CD14-positive monocyte (primary cell): ENCODE measurements at regions not wholly inside any gene's neighbourhood (a gene's known extent, or its start where the extent isn't known, plus 50 kb on each side); places are given as distances from the start of the nearest gene placed in this dataset.

Experiments used
- DNase-seq, 3 donors: peaks; one replicate each; pipeline ENCODE4 v3.0.0-alpha.2; 2011 to 2022
- H2AFZ ChIP-seq: 2 replicates; pipeline ENCODE4 v1.6.0; 2012; ENCODE audit warnings: mild to moderate bottlenecking, low read depth, low read length, inconsistent platforms; ENCODE audit not compliant: insufficient read depth, poor library complexity, severe bottlenecking
- H3K27ac ChIP-seq, 2 donors: 1 replicate in 1 of 2; 2 replicates in 1 of 2; pipeline ENCODE4 v1.5.1; 2012 to 2013; ENCODE audit warnings: low read length in 2 of 2, control low read depth in 1 of 2, inconsistent platforms in 1 of 2, low read depth in 1 of 2, mild to moderate bottlenecking in 1 of 2
- H3K27me3 ChIP-seq, 2 donors: one replicate each; pipeline versions ENCODE4 v1.6.0 to v1.6.1; 2011 to 2013; ENCODE audit warnings: low read length in 2 of 2; ENCODE audit not compliant: control insufficient read depth in 2 of 2, insufficient read depth in 2 of 2
- H3K36me3 ChIP-seq, 2 donors: replicated peaks in 1 of 2; 1 replicate in 1 of 2; 2 replicates in 1 of 2; pipeline versions ENCODE4 v1.5.1 to v1.6.1; 2012 to 2013; ENCODE audit warnings: low read length in 2 of 2, control low read depth in 1 of 2, inconsistent platforms in 1 of 2, mild to moderate bottlenecking in 1 of 2; ENCODE audit not compliant: insufficient read depth in 2 of 2, control insufficient read depth in 1 of 2
- H3K4me1 ChIP-seq, 2 donors: 1 replicate in 1 of 2; 2 replicates in 1 of 2; pipeline versions ENCODE4 v1.5.1 to v1.6.1; 2012 to 2013; ENCODE audit warnings: low read length in 2 of 2, control low read depth in 1 of 2, inconsistent platforms in 1 of 2, mild to moderate bottlenecking in 1 of 2, moderate library complexity in 1 of 2; ENCODE audit not compliant: insufficient read depth in 2 of 2, control insufficient read depth in 1 of 2
- H3K4me2 ChIP-seq: replicated peaks from 2 replicates; pipeline ENCODE3; 2012; ENCODE audit warnings: low read length, moderate library complexity, mild to moderate bottlenecking; ENCODE audit not compliant: poor library complexity, severe bottlenecking; ENCODE audit errors: extremely low read depth
- H3K4me3 ChIP-seq, 3 experiments: fragments of 200-600 bp in 1 of 3; sonication (generic) in 1 of 3; replicated peaks in 1 of 3; 1 replicate in 2 of 3; 2 replicates in 1 of 3; pipeline ENCODE4 v1.5.1; 2011 to 2013; ENCODE audit warnings: low read length in 3 of 3, mild to moderate bottlenecking in 3 of 3, control low read depth in 2 of 3, low read depth in 2 of 3, inconsistent platforms in 1 of 3, moderate library complexity in 1 of 3
- H3K79me2 ChIP-seq: 2 replicates; pipeline ENCODE4 v1.6.0; 2012; ENCODE audit warnings: mild to moderate bottlenecking, control low read depth, inconsistent platforms, low read length, moderate library complexity; ENCODE audit not compliant: insufficient read depth
- H3K9ac ChIP-seq: 2 replicates; pipeline ENCODE4 v1.6.0; 2017; ENCODE audit warnings: low read length, mild to moderate bottlenecking; ENCODE audit not compliant: insufficient read depth, poor library complexity, severe bottlenecking
- H3K9me3 ChIP-seq, 2 donors: replicated peaks in 1 of 2; 1 replicate in 1 of 2; 2 replicates in 1 of 2; pipeline versions ENCODE4 v1.5.1 to v1.6.1; 2012 to 2013; ENCODE audit warnings: low read length in 2 of 2, control low read depth in 1 of 2; ENCODE audit not compliant: control insufficient read depth in 1 of 2, insufficient read depth in 1 of 2
- H4K20me1 ChIP-seq: 2 replicates; pipeline ENCODE4 v1.6.0; 2012; ENCODE audit warnings: mild to moderate bottlenecking, low read length, control low read depth, moderate library complexity; ENCODE audit not compliant: insufficient read depth
- H3K27ac Mint-ChIP-seq, 7 donors: one replicate each; pipeline ENCODE4 v1.8.0; 2020; ENCODE audit warnings: mild to moderate bottlenecking in 7 of 7, mixed read lengths in 7 of 7, moderate library complexity in 6 of 7, inconsistent platforms in 2 of 7
- H3K27me3 Mint-ChIP-seq, 3 donors: one replicate each; pipeline ENCODE4 v1.8.0; 2021 to 2022; ENCODE audit warnings: low read depth in 3 of 3, mild to moderate bottlenecking in 3 of 3, mixed read lengths in 3 of 3, moderate library complexity in 3 of 3, inconsistent platforms in 1 of 3
- H3K36me3 Mint-ChIP-seq, 2 donors: one replicate each; pipeline ENCODE4 v1.8.0; 2020; ENCODE audit warnings: mixed read lengths in 2 of 2, inconsistent platforms in 1 of 2, mild to moderate bottlenecking in 1 of 2
- H3K4me1 Mint-ChIP-seq: one replicate; pipeline ENCODE4 v1.8.0; 2020; ENCODE audit warnings: mild to moderate bottlenecking, mixed read lengths
- H3K4me3 Mint-ChIP-seq, 2 donors: one replicate each; pipeline ENCODE4 v1.8.0; 2020; ENCODE audit warnings: mild to moderate bottlenecking in 2 of 2, mixed read lengths in 2 of 2, moderate library complexity in 1 of 2
- H3K9me3 Mint-ChIP-seq, 7 donors: one replicate each; pipeline ENCODE4 v1.8.0; 2020 to 2022; ENCODE audit warnings: mixed read lengths in 7 of 7, mild to moderate bottlenecking in 6 of 7, moderate library complexity in 6 of 7, inconsistent platforms in 2 of 7
- WGBS: methylation state at CpG from one replicate; pipeline ENCODE4 v1.1.5; 2013; ENCODE audit warnings: missing lambda C conversion rate; ENCODE audit not compliant: insufficient coverage; 5-methylcytosine and 5-hydroxymethylcytosine counted together
- intact Hi-C, 2 donors: fragments of 100-400 bp; cut with micrococcal nuclease; formaldehyde crosslinking; loops; one replicate each; pipeline versions ENCODE4 v1.15.0 to v1.15.1; 2023
- TF ChIP-seq, protein P1 (sequence below): fragments of 200-600 bp; IDR thresholded peaks from one replicate; pipeline ENCODE4 v1.8.0; 2022; ENCODE audit warnings: antibody characterized with exemption, mild to moderate bottlenecking

- Histone ChIP-seq H3K9ac (no peak overlapping the region), H3K36me3 (no peaks in the 10 kb centered on the region), H2AFZ (no peak overlapping the region), H3K27ac (no peak overlapping the region), H3K27me3 (no peaks in the 10 kb centered on the region), H4K20me1 (no peaks in the 10 kb centered on the region), H3K9me3 (no peaks in the 10 kb centered on the region), H3K4me2 (no peak overlapping the region), H3K4me3 (no peak overlapping the region), H3K4me1 (no peaks in the 10 kb centered on the region), H3K79me2 (no peaks in the 10 kb centered on the region)
- TF ChIP-seq, protein P1, sequence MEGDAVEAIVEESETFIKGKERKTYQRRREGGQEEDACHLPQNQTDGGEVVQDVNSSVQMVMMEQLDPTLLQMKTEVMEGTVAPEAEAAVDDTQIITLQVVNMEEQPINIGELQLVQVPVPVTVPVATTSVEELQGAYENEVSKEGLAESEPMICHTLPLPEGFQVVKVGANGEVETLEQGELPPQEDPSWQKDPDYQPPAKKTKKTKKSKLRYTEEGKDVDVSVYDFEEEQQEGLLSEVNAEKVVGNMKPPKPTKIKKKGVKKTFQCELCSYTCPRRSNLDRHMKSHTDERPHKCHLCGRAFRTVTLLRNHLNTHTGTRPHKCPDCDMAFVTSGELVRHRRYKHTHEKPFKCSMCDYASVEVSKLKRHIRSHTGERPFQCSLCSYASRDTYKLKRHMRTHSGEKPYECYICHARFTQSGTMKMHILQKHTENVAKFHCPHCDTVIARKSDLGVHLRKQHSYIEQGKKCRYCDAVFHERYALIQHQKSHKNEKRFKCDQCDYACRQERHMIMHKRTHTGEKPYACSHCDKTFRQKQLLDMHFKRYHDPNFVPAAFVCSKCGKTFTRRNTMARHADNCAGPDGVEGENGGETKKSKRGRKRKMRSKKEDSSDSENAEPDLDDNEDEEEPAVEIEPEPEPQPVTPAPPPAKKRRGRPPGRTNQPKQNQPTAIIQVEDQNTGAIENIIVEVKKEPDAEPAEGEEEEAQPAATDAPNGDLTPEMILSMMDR: no peak
- intact Hi-C loops: no loop called here
- no peak overlapping the region for H3K27ac Mint-ChIP-seq
- no peaks in the 10 kb centered on the region for H3K4me1 Mint-ChIP-seq
- H3K9me3 Mint-ChIP-seq: no peaks in the 10 kb centered on the region
- no peak overlapping the region for H3K4me3 Mint-ChIP-seq
- H3K36me3 Mint-ChIP-seq: no peaks in the 10 kb centered on the region
- no peak for DNase-seq
- peaks cover 0 to 1% (median 0%) of the 10 kb centered on the region in 3 donors for H3K27me3 Mint-ChIP-seq
Observed at GRCh38 chr4:43126595-43126994, 234.1 kb downstream of the GRXCR1 start.

DNA sequence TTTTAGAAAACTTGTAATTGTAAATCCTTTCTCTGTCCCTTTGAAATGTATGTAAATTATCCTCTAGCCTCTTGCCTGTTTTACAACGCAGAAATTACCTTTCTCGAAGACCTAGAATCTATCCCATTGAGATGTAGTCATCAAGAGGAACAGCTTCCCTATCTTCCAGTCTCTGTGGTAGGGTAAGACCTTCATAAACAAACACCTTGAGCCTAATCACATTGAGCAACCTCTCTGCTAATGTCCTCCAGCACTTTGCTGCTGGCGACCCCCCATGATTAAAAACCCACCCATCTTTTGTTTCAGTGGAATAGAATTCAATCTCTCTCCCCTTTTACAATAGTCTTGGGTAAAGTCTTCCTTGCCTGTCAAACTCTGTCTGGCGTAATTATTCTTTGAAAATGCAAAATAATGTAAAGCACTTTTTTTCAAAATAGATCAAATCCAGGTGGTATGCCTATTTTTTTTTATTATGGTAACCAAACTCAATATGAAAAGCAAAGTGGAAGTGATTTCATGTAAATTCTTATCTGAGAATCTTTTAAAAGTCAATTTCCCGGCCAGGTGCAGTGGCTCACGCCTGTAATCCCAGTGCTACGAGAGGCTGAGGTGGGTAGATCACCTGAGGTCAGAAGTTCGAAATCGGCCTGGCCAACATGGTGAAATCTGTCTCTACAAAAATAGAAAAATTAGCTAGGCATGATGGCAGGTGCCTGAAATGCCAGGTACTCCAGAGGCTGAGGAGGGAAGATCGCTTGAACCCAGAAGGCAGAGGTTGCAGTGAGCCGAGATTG lies 237.9 kb downstream of the GRXCR1 start:
- H3K36me3 Mint-ChIP-seq: no peaks in the 10 kb centered on the region
- H3K36me3 ChIP-seq: no peaks in the 10 kb centered on the region
- no peaks in the 10 kb centered on the region for H3K79me2 ChIP-seq
- H3K27me3 Mint-ChIP-seq: peaks cover 0 to 1% (median 0%) of the 10 kb centered on the region in 3 donors
- H3K4me3 ChIP-seq: no peak overlapping the region
- peaks cover 2% of the 10 kb centered on the region for H3K4me1 Mint-ChIP-seq
- H3K4me3 Mint-ChIP-seq: no peak overlapping the region
- H3K4me2 ChIP-seq: no peak overlapping the region
- no peaks in the 10 kb centered on the region for H4K20me1 ChIP-seq
- no peaks in the 10 kb centered on the region for H3K9me3 ChIP-seq
- no peak for DNase-seq
- H3K4me1 ChIP-seq: no peaks in the 10 kb centered on the region
- no peak overlapping the region for H2AFZ ChIP-seq
- H3K27me3 ChIP-seq: no peaks in the 10 kb centered on the region
- no peak overlapping the region for H3K9ac ChIP-seq
- TF ChIP-seq, protein P1: no peak
- WGBS: 93% methylated on average over 6 of the region's 11 CpGs
- no peak overlapping the region for H3K27ac ChIP-seq
- intact Hi-C loops: no loop called here
- H3K27ac Mint-ChIP-seq: no peak overlapping the region
- H3K9me3 Mint-ChIP-seq: no peaks in the 10 kb centered on the region
